ENCODE measurements at regions not wholly inside any gene's neighbourhood (a gene's known extent, or its start where the extent isn't known, plus 50 kb on each side); places are given as distances from the start of the nearest gene placed in this dataset.

- no peaks in the 10 kb centered on the region for H3K36me3 ChIP-seq (ENCODE audit: control insufficient read depth in 2 of 4, insufficient read depth in 4 of 4, low read length in 3 of 4)
- H2BK20ac ChIP-seq (ENCODE audit: low read length) = peak overlapping the region; percentile 95; the same call in 1 of the 2 replicates
- H3K56ac ChIP-seq (replicated peaks; ENCODE audit: insufficient read length, low read depth, low read length) = no peak overlapping the region
- peak overlapping the region; percentile 81; the same call in 1 of the 2 replicates for H2BK12ac ChIP-seq (ENCODE audit: low read depth, low read length)
- no peak for TF ChIP-seq BACH1 (IDR thresholded peaks at IDR 0.05; ENCODE audit: low read length)
- no peak for TF ChIP-seq RAD21 (IDR thresholded peaks at IDR 0.05 in 1 of 2, conservative IDR thresholded peaks at IDR 0.05 in 1 of 2; ENCODE audit: low read depth in 2 of 2, low read length in 2 of 2)
- no peak for TF ChIP-seq RBBP5 (IDR thresholded peaks at IDR 0.05; ENCODE audit: borderline replicate concordance, low read depth, low read length)
- TF ChIP-seq CEBPB (IDR thresholded peaks at IDR 0.05; ENCODE audit: low read depth, low read length) = no peak
- no peak overlapping the region for H3K18ac ChIP-seq (ENCODE audit: extremely low read depth, low read length)
- H2AK5ac ChIP-seq (ENCODE audit: low read depth, low read length) = peak overlapping the region; percentile 56; the same call in 1 of the 2 replicates
- H3K79me1 ChIP-seq (ENCODE audit: low read depth, low read length) = no peaks in the 10 kb centered on the region
- no peak overlapping the region for H2AFZ ChIP-seq (ENCODE audit: low read length)
- 0 out of 2 replicates have a peak overlapping the region, but pooled peaks have one; percentile 21 for H2BK5ac ChIP-seq (ENCODE audit: low read depth, low read length)
- H3K23me2 ChIP-seq (ENCODE audit: low read depth, low read length) = peaks cover 4% of the 10 kb centered on the region; the same call in 1 of the 2 replicates
- H3K4me3 ChIP-seq (ENCODE audit: extremely low read depth in 1 of 4, insufficient read depth in 2 of 4, low read depth in 3 of 4, low read length in 4 of 4) = no peak overlapping the region
- H4K5ac ChIP-seq (ENCODE audit: insufficient read length, low read depth, low read length) = no peak overlapping the region
- H2BK15ac ChIP-seq (ENCODE audit: low read length) = no peak overlapping the region; the same call in 1 of the 2 replicates
- no peaks in the 10 kb centered on the region for H3K27me3 ChIP-seq (replicated peaks in 1 of 4; ENCODE audit: control insufficient read depth in 3 of 4, extremely low read depth in 1 of 4, insufficient read depth in 3 of 4, low read length in 3 of 4)
- H3K14ac ChIP-seq (ENCODE audit: insufficient read length) = no peak overlapping the region
- no peak overlapping the region for H3K23ac ChIP-seq (ENCODE audit: insufficient read length)
- H3K4me2 ChIP-seq (ENCODE audit: insufficient read depth in 1 of 2, low read depth in 2 of 2, low read length in 2 of 2) = no peak overlapping the region
- DNase-seq (ENCODE audit: low read depth in 1 of 2, low spot score in 2 of 2) (peak in 1 of 2 experiments; percentile 19), FAIRE-seq (no peak)
- H2BK120ac ChIP-seq (replicated peaks; ENCODE audit: low read depth, low read length) = peak overlapping the region; percentile 5
- H4K8ac ChIP-seq (ENCODE audit: extremely low read depth, insufficient read depth, low read length) = no peak overlapping the region
- no peaks in the 10 kb centered on the region for H3K79me2 ChIP-seq (ENCODE audit: control insufficient read depth in 1 of 2, insufficient read depth in 2 of 2, low read length in 2 of 2)
- ChIA-PET CTCF (ENCODE audit: partially characterized antibody) (interaction anchor here (1.0 to 2.5 kb wide), 3 partner anchors 12 to 21 kb away, joined by 3 to 7 read pairs (median 5); no protein-coding TSS in a partner anchor), POLR2A (ENCODE audit: partially characterized antibody) (interaction anchor here (0.7 to 1.5 kb wide), 2 partner anchors 11 to 96 kb away, joined by 3 read pairs; no protein-coding TSS in a partner anchor)
- no peak overlapping the region for H3K9ac ChIP-seq (replicated peaks in 1 of 4; ENCODE audit: extremely low read depth in 1 of 4, low read depth in 3 of 4, low read length in 3 of 4)
- 79% methylated on average over 8 of the region's 8 CpGs; no CpG with 5 or more reads in 1 of the 2 experiments for WGBS, 2 experiments (ENCODE audit: extremely low coverage in 1 of 2, insufficient coverage in 1 of 2, insufficient read length in 1 of 2, insufficient replicate concordance in 2 of 2, low coverage in 1 of 2, low lambda C conversion rate in 2 of 2, missing lambda C conversion rate in 1 of 2)
- no peaks in the 10 kb centered on the region for H4K20me1 ChIP-seq (replicated peaks in 1 of 2; ENCODE audit: control insufficient read depth in 1 of 2, insufficient read depth in 2 of 2, low read length in 2 of 2)
- H3K27ac ChIP-seq (ENCODE audit: low read depth, low read length) = no peak overlapping the region
- no peak overlapping the region for H3K4ac ChIP-seq (replicated peaks; ENCODE audit: insufficient read length, low read depth, low read length)
- peaks cover 2 to 14% (median 7%) of the 10 kb centered on the region in 4 experiments; a peak in 5 of 7 replicates for H3K4me1 ChIP-seq (replicated peaks in 1 of 4; ENCODE audit: control insufficient read depth in 3 of 4, insufficient read depth in 4 of 4, low read length in 3 of 4)
- peaks cover 13 to 15% of the 10 kb centered on the region in 2 experiments; a peak in 3 of 4 replicates for H3K9me3 ChIP-seq (ENCODE audit: insufficient read depth in 2 of 2, low read depth in 1 of 2, low read length in 1 of 2)
- H4K91ac ChIP-seq (replicated peaks; ENCODE audit: insufficient read length, low read length) = peak overlapping the region; percentile 46
Measured at GRCh38 chr2:234690569-234691213, 193.8 kb upstream of the ARL4C start.
